ENCODE measurements at regions not wholly inside any gene's neighbourhood (a gene's known extent, or its start where the extent isn't known, plus 50 kb on each side); places are given as distances from the start of the nearest gene placed in this dataset.

DNA sequence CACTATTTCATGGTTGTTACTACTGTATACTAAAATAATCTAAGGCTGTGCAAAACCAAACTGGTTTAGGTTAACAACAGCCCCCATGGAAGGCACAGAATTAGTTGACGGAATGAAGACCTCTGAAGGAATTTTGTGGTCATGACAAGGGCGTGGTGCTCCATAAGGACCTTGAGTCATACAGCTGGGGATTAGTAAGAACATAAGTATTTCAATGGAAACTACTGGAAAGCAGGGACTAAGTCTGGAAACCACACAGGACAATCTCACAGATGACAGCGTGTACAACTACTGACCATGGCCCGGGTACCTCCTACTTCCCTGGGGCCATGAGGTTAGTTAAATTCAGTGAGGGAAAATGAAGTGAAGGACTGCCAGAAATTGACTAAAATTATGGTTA lies 98.5 kb upstream of the PLEKHA5 start:
- TF ChIP-seq, protein P1, sequence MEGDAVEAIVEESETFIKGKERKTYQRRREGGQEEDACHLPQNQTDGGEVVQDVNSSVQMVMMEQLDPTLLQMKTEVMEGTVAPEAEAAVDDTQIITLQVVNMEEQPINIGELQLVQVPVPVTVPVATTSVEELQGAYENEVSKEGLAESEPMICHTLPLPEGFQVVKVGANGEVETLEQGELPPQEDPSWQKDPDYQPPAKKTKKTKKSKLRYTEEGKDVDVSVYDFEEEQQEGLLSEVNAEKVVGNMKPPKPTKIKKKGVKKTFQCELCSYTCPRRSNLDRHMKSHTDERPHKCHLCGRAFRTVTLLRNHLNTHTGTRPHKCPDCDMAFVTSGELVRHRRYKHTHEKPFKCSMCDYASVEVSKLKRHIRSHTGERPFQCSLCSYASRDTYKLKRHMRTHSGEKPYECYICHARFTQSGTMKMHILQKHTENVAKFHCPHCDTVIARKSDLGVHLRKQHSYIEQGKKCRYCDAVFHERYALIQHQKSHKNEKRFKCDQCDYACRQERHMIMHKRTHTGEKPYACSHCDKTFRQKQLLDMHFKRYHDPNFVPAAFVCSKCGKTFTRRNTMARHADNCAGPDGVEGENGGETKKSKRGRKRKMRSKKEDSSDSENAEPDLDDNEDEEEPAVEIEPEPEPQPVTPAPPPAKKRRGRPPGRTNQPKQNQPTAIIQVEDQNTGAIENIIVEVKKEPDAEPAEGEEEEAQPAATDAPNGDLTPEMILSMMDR (IDR thresholded peaks at IDR 0.05), result no peak
- no peak for TF ChIP-seq ZFX (IDR thresholded peaks at IDR 0.05; ENCODE audit: borderline replicate concordance)
